GM21737 (cell line): ENCODE measurements at regions not wholly inside any gene's neighbourhood (a gene's known extent, or its start where the extent isn't known, plus 50 kb on each side); places are given as distances from the start of the nearest gene placed in this dataset.

Source experiments
- ATAC-seq: cut with Tn5 transposase; IDR thresholded peaks from one replicate; pipeline ENCODE4 v1.9.1; 2021; ENCODE audit warnings: mild to moderate bottlenecking, moderate library complexity; ENCODE audit not compliant: unreplicated experiment

DNA sequence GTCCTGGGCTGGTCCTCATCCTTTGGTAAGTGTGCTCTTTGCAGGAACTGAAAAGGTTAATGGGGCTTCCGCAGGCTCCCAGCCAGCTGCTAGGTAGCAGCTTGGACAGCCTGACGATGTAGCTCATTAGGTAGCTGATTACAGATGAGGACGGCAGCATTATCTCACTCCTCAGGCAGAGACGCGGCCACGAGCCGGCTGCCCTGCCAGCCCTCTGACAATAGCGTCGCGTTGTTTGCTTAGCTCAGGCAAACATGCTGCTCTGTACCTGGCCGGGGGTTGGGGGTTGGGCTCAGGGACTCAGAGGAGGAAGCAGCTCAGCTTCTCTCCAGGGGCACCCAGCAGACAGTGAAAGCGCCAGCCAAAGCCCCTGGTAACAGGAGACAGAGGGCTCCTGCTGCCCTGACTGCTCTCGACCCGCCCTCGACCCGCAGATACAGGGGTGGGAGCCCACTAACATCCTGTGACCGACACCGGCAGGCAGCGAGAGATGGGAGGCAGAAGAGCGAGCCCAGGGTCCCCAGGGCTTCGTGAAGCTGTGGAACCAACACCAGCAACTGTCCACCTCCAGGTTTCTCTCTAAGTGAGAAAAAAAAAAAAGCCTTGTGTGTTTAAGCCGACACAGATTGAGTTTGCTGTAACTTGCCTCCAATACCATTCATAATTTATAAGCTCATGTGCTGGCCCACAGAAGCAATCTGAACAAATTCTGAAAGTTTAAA lies 53.4 kb upstream of the DLK1 start:
- no peak for ATAC-seq

- no peak for ATAC-seq
Measured at GRCh38 chr14:100673807-100674154, 52.9 kb upstream of the DLK1 start.

DNA sequence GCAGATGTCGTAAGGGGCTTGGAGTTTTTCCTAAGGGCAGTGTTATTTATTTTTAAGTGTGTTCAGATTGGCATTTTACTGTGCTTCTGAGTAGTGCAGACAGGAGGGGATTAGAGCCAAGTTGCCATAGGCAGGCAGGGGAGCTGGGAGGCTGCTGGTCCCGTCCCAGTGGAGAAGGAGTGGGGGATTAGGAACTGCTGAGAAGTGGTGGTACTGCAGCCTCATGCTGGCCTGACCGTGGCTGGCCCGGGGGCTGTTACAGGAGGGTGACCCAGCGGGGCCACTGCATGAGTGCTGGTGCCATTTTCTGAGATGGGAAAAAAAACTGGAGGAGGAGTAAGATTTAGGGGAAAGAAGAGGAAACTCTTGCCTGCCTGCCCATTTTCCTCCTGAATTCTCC lies 52.3 kb upstream of the DLK1 start:
- ATAC-seq = no peak

DNA sequence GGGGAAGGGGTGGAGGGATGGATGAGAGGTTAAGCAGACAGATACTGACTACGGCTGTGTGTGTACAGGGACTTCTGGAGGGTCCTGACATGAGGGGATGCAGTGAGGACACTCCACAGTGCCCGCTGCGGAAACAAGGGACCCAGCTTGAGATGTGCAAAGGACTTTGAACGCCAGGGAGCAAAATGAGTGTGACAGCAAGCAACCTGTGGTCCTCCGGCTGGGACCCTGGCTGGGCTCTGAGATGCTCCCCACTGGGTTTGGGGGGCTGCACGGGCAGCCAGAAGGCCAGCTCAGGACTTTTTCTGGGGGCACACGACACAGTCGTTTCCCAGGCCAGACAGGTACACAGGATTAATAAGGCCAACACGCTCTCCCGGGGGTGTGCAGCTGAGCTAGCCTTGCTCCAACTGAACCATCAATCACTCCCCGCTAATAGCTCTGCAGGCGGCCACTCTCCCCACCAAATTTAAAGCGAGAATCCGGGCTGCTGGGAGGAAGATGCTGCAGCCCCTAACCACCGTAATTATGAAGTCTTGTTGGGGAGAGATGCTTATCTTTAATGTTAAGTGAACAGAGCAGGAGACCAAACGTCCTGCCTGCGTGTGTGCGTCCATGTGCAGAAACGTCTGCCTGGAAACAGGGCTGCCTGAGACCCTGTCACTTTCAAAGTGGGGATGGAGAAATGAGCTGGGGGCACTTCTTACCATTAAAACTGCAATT lies 51.6 kb upstream of the DLK1 start:
- ATAC-seq = no peak

DNA sequence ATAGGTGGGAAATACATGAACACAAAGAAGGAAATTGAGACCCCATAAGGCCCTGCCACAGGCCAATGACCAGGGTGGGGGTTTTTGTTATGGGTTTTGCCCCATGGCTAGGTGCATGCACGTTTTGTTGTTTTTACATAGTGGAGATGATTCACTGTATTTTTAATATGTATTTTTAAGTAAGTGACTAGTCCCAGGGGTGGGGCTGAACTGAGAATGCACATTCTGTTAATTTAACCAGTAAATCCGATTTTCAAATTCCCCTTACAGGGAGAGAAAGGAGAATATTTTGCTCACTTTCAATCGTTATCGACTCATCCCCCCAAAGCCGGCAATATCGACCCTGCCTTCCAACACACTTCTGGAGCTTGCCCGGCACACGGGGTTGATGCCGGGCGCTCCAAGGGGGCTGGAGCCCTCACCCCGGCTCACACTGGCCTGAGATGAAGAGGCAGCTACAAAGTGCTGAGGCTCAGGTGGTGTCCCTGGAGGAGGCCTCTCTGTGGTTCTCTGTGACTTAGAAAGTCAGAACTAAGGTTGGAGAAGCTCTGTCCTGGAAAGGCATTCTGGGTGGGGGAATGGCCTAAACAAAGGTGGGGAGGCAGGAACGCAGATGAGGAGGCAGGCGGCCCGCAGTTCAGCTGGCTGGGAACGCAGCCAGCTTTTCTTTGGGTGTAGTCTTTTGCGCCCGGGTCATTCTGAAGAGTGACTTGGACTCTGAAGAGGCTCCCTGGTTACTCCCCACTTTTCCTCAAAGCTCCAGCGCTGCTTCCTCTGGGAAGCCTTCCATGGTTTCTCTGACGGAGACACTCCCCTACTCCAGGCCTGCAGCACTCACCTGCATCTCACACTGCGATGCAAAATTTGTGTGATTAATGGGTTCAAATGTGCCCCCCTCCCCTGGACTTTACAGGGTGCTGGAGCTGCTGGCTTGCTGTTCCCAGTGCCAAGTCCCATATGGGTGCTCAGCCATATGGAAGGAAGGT lies 50.7 kb upstream of the DLK1 start:
- no peak for ATAC-seq
